Ishikawa (cell line): ENCODE measurements at regions not wholly inside any gene's neighbourhood (a gene's known extent, or its start where the extent isn't known, plus 50 kb on each side); places are given as distances from the start of the nearest gene placed in this dataset.

Source experiments
- YY1 ChIP-seq: IDR thresholded peaks from 2 replicates; pipeline ENCODE4 v1.6.1; 2012; ENCODE audit warnings: low read depth
- ZBTB7A ChIP-seq: IDR thresholded peaks from 2 replicates; pipeline ENCODE4 v1.6.1; 2012; ENCODE audit warnings: low read depth

DNA sequence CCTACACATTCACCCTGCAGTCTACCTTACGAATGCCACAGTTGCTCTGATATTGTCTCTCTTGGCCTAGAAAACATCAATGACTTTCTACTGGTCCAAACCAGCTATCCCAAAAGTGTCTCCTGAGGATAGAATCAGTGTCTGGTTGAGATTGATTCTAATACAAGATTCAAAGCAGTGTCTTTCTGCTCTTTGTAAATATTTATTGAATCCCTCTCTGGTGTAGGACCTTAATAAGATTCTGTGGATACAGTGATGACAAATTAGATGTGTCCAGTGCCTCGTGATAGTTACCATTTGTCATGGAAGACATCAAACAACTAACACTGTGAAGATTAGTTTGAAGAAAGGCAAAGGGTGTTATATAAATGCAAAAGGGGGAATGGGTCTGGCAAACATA lies 380.7 kb upstream of the TRIB2 start:
- TF ChIP-seq ZBTB7A = no peak
- TF ChIP-seq YY1 = no peak
